ENCODE measurements at regions not wholly inside any gene's neighbourhood (a gene's known extent, or its start where the extent isn't known, plus 50 kb on each side); places are given as distances from the start of the nearest gene placed in this dataset.

DNA sequence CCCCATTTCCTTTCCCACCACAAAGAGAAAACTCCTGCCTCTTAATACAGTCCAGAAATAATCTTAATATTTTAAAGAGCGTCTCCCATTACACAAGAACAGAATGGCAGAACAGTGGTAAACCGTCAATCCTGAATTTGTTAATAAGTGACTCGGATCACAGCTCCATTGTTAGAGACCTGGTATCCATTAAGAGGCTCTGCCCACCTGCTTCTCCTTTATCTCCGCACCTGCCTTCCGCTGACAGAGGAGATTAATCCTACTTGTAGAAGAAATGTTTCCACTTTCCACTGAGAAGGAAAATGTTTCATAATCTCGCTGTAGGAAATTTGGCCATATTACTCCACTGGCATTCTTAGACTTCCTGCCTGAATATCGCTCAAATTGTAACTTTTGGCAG lies 1493.2 kb downstream of the MAT2B start:
- TF ChIP-seq, protein P1, sequence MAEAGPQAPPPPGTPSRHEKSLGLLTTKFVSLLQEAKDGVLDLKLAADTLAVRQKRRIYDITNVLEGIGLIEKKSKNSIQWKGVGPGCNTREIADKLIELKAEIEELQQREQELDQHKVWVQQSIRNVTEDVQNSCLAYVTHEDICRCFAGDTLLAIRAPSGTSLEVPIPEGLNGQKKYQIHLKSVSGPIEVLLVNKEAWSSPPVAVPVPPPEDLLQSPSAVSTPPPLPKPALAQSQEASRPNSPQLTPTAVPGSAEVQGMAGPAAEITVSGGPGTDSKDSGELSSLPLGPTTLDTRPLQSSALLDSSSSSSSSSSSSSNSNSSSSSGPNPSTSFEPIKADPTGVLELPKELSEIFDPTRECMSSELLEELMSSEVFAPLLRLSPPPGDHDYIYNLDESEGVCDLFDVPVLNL (IDR thresholded peaks at IDR 0.05; ENCODE audit: low read depth, low read length): no peak
- TF ChIP-seq, protein P2, sequence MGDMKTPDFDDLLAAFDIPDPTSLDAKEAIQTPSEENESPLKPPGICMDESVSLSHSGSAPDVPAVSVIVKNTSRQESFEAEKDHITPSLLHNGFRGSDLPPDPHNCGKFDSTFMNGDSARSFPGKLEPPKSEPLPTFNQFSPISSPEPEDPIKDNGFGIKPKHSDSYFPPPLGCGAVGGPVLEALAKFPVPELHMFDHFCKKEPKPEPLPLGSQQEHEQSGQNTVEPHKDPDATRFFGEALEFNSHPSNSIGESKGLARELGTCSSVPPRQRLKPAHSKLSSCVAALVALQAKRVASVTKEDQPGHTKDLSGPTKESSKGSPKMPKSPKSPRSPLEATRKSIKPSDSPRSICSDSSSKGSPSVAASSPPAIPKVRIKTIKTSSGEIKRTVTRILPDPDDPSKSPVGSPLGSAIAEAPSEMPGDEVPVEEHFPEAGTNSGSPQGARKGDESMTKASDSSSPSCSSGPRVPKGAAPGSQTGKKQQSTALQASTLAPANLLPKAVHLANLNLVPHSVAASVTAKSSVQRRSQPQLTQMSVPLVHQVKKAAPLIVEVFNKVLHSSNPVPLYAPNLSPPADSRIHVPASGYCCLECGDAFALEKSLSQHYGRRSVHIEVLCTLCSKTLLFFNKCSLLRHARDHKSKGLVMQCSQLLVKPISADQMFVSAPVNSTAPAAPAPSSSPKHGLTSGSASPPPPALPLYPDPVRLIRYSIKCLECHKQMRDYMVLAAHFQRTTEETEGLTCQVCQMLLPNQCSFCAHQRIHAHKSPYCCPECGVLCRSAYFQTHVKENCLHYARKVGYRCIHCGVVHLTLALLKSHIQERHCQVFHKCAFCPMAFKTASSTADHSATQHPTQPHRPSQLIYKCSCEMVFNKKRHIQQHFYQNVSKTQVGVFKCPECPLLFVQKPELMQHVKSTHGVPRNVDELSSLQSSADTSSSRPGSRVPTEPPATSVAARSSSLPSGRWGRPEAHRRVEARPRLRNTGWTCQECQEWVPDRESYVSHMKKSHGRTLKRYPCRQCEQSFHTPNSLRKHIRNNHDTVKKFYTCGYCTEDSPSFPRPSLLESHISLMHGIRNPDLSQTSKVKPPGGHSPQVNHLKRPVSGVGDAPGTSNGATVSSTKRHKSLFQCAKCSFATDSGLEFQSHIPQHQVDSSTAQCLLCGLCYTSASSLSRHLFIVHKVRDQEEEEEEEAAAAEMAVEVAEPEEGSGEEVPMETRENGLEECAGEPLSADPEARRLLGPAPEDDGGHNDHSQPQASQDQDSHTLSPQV (IDR thresholded peaks at IDR 0.05): no peak
- TF ChIP-seq SMAD5 (IDR thresholded peaks at IDR 0.05; ENCODE audit: low read depth) (no peak), BACH1 (IDR thresholded peaks at IDR 0.05; ENCODE audit: borderline replicate concordance) (no peak), BRCA1 (IDR thresholded peaks at IDR 0.05; ENCODE audit: low read depth, low read length) (no peak), MYB (IDR thresholded peaks at IDR 0.05; ENCODE audit: borderline replicate concordance, low read depth, low read length) (no peak), SUZ12 (IDR thresholded peaks at IDR 0.05; ENCODE audit: unreplicated experiment) (no peak), YY1 (IDR thresholded peaks at IDR 0.05; ENCODE audit: low read depth, low read length) (no peak), PML (IDR thresholded peaks at IDR 0.05; ENCODE audit: low read length) (no peak), MTA3 (IDR thresholded peaks at IDR 0.05; ENCODE audit: borderline replicate concordance, low read length) (no peak), CHD4 (IDR thresholded peaks at IDR 0.05) (no peak), SIN3A (IDR thresholded peaks at IDR 0.05; ENCODE audit: low read depth, low read length) (no peak), POLR2A (IDR thresholded peaks at IDR 0.05; ENCODE audit: low read depth, low read length) (no peak), TCF12 (IDR thresholded peaks at IDR 0.05; ENCODE audit: low read depth, low read length) (no peak)
- TF ChIP-seq, protein P3, sequence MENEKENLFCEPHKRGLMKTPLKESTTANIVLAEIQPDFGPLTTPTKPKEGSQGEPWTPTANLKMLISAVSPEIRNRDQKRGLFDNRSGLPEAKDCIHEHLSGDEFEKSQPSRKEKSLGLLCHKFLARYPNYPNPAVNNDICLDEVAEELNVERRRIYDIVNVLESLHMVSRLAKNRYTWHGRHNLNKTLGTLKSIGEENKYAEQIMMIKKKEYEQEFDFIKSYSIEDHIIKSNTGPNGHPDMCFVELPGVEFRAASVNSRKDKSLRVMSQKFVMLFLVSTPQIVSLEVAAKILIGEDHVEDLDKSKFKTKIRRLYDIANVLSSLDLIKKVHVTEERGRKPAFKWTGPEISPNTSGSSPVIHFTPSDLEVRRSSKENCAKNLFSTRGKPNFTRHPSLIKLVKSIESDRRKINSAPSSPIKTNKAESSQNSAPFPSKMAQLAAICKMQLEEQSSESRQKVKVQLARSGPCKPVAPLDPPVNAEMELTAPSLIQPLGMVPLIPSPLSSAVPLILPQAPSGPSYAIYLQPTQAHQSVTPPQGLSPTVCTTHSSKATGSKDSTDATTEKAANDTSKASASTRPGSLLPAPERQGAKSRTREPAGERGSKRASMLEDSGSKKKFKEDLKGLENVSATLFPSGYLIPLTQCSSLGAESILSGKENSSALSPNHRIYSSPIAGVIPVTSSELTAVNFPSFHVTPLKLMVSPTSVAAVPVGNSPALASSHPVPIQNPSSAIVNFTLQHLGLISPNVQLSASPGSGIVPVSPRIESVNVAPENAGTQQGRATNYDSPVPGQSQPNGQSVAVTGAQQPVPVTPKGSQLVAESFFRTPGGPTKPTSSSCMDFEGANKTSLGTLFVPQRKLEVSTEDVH (IDR thresholded peaks at IDR 0.05; ENCODE audit: low read depth, partially characterized antibody): no peak
- ChIA-PET SMC1A (ENCODE audit: uncharacterized antibody, unreplicated experiment) (no interaction called here), CTCF (interaction anchor here (1.2 kb wide), 1 partner anchor 459 kb away, joined by 3 read pairs; no protein-coding TSS in a partner anchor), RAD21 (ENCODE audit: unreplicated experiment) (no interaction called here), POLR2A (no interaction called here)
- Histone ChIP-seq H4K20me1 (ENCODE audit: control insufficient read depth, insufficient read depth) (no peaks in the 10 kb centered on the region), H3K9me3 (replicated peaks; ENCODE audit: control insufficient read depth, insufficient read depth, low read length) (no peaks in the 10 kb centered on the region), H3K4me1 (ENCODE audit: control insufficient read depth, insufficient read depth, low read length) (no peaks in the 10 kb centered on the region), H3K4me3 (no peak overlapping the region), H3K27me3 (replicated peaks in 1 of 2; ENCODE audit: control insufficient read depth in 2 of 2, insufficient read depth in 2 of 2, low read length in 1 of 2) (no peaks in the 10 kb centered on the region), H3K27ac (ENCODE audit: control insufficient read depth, insufficient read depth) (no peak overlapping the region), H3K36me3 (ENCODE audit: control insufficient read depth in 2 of 2, insufficient read depth in 2 of 2, low read length in 1 of 2) (no peaks in the 10 kb centered on the region), H3K4me2 (ENCODE audit: control insufficient read depth, insufficient read depth) (no peak overlapping the region), H3K9ac (ENCODE audit: control insufficient read depth, insufficient read depth, low read length) (no peak overlapping the region), H3K79me2 (ENCODE audit: control insufficient read depth, insufficient read depth, low read length) (no peaks in the 10 kb centered on the region), H2AFZ (ENCODE audit: control insufficient read depth, low read depth, low read length) (no peak overlapping the region)
- FAIRE-seq (no peak), ATAC-seq (no peak), DNase-seq (ENCODE audit: low read depth, low spot score) (no peak)
- intact Hi-C loops (cut with micrococcal nuclease; ENCODE audit: unreplicated experiment) (no loop called here), in situ Hi-C loops (cut with MboI) (no loop called here)
- no TSS peak for BruUV-seq (replicated peaks)
- 48% methylated on average over 7 of the region's 7 CpGs for WGBS (ENCODE audit: insufficient coverage, insufficient replicate concordance, low lambda C conversion rate, missing lambda C conversion rate)

All from GM12878 (cell line).